Activated naive CD4-positive, alpha-beta T cell treated with anti-CD3 and anti-CD28 coated beads, Interleukin-2, amount 10 ng/mL, durations not matched to agents 7 days and 5 days (primary cell): ENCODE measurements at regions not wholly inside any gene's neighbourhood (a gene's known extent, or its start where the extent isn't known, plus 50 kb on each side); places are given as distances from the start of the nearest gene placed in this dataset.
"Not testable (repeated sequence)": the region's sequence is repeated elsewhere in the genome, so short reads cannot be mapped to it uniquely, and the experiment has no call there.

Experiments used
- CTCF ChIA-PET: fragments of 350-600 bp; sonication (Branson Sonifier 250); formaldehyde crosslinking; loops from one replicate; lab custom pipeline; 2021; ENCODE audit warnings: antibody characterized with exemption; lab: Charles Lee
- DNase-seq: peaks from one replicate; pipeline ENCODE4 v3.0.0-alpha.2; 2020
- H3K27ac Mint-ChIP-seq: one replicate; pipeline ENCODE4 v1.8.0; 2021; ENCODE audit warnings: mild to moderate bottlenecking, moderate library complexity, mixed read lengths
- H3K27me3 Mint-ChIP-seq: one replicate; pipeline ENCODE4 v1.8.0; 2021; ENCODE audit warnings: mild to moderate bottlenecking, mixed read lengths
- H3K36me3 Mint-ChIP-seq: one replicate; pipeline ENCODE4 v1.8.0; 2021; ENCODE audit warnings: mixed read lengths
- H3K4me1 Mint-ChIP-seq: one replicate; pipeline ENCODE4 v1.8.0; 2021; ENCODE audit warnings: mixed read lengths
- H3K4me3 Mint-ChIP-seq: one replicate; pipeline ENCODE4 v1.8.0; 2021; ENCODE audit warnings: mild to moderate bottlenecking, moderate library complexity, mixed read lengths
- H3K9me3 Mint-ChIP-seq: one replicate; pipeline ENCODE4 v1.8.0; 2021; ENCODE audit warnings: mixed read lengths

DNA sequence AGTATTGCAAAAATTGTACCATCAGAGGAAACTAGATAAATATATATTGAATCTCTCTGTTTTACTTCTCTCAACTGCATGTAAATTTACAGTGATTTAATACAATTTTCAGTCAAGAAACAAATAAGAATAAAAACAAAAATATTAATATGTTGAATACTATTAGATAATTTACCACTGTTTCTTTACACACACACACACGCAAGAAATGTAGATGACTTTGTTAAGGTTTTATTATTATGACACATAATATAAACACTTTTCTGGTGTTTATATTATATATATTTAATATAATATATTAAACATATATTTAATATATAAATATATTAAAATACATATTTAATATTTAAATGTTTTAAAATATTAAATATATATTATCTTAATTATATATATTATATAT is 814.3 kb upstream of the CDH10 start:
- Mint-ChIP-seq H3K27ac (no peak overlapping the region), H3K9me3 (peaks cover 21% of the 10 kb centered on the region), H3K36me3 (no peaks in the 10 kb centered on the region), H3K4me3 (no peak overlapping the region), H3K4me1 (no peaks in the 10 kb centered on the region), H3K27me3 (no peaks in the 10 kb centered on the region)
- DNase-seq, result no peak
- CTCF ChIA-PET, result no interaction called here

DNA sequence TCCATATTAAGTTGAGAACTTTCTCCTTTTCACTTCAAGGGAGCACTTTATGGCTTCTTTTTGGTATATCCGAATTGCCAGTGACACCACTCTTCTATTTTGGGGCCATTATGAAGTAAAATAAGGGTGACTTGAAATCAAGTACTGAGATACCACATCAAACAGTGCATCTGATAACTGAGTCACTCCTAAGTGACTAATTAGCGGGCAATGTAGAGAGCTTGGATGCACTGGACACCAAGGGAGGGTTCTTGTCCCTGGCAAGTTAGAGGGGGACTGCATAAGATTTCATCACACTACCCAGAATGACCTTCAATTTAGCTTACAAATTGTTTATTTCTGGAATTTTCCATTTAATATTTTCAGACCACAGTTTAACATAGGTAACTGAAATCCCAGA is 813.9 kb upstream of the CDH10 start:
- H3K4me1 Mint-ChIP-seq, result no peaks in the 10 kb centered on the region
- no peak overlapping the region for H3K4me3 Mint-ChIP-seq
- no peaks in the 10 kb centered on the region for H3K27me3 Mint-ChIP-seq
- no peak overlapping the region for H3K27ac Mint-ChIP-seq
- CTCF ChIA-PET, result no interaction called here
- no peak for DNase-seq
- H3K9me3 Mint-ChIP-seq, result peaks cover 18% of the 10 kb centered on the region
- H3K36me3 Mint-ChIP-seq, result no peaks in the 10 kb centered on the region

DNA sequence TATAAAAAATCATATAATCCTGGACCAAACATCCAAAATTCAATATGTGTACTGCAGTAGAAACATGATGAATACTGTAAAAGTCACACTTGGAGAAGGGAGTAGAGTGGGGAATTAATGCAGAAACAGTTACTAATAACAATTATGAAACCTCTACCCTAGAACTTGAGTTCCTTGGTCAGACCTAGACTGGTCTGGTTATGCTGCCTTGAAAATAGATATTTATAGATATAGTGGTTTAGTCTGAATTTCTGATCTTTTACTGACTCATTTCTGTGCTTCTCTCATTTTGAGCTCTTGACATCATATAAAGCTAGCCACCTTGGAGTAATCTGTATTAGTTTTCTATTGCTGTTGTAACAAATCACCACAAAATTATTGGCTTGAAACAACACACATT is 808.7 kb upstream of the CDH10 start:
- CTCF ChIA-PET, result no interaction called here
- H3K4me1 Mint-ChIP-seq, result no peaks in the 10 kb centered on the region
- H3K36me3 Mint-ChIP-seq, result no peaks in the 10 kb centered on the region
- no peaks in the 10 kb centered on the region for H3K27me3 Mint-ChIP-seq
- no peak for DNase-seq
- H3K4me3 Mint-ChIP-seq, result no peak overlapping the region
- peaks cover 10% of the 10 kb centered on the region for H3K9me3 Mint-ChIP-seq
- H3K27ac Mint-ChIP-seq, result no peak overlapping the region

DNA sequence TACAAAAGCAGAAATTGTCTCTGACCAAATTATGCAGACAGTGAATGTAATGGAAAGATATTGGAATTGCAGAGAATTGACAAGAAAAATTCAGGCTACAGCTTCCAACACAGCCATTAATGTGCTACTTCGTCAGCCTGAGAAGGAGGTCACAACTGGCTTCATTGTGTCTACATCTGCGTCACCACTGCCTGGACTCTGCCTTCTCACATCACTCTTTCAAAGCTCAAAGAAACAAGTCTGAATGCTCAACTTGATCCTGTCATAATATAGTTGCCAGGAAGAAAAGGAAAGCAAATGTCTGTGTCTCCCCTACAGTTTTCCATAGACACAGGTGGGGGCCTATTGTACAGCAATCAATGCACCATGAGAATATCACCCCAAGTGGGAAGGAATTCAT is 806.5 kb upstream of the CDH10 start:
- H3K27me3 Mint-ChIP-seq, result no peaks in the 10 kb centered on the region
- H3K4me3 Mint-ChIP-seq, result no peak overlapping the region
- peaks cover 13% of the 10 kb centered on the region for H3K9me3 Mint-ChIP-seq
- CTCF ChIA-PET, result no interaction called here
- no peaks in the 10 kb centered on the region for H3K36me3 Mint-ChIP-seq
- DNase-seq, result no peak
- no peaks in the 10 kb centered on the region for H3K4me1 Mint-ChIP-seq
- H3K27ac Mint-ChIP-seq, result no peak overlapping the region

DNA sequence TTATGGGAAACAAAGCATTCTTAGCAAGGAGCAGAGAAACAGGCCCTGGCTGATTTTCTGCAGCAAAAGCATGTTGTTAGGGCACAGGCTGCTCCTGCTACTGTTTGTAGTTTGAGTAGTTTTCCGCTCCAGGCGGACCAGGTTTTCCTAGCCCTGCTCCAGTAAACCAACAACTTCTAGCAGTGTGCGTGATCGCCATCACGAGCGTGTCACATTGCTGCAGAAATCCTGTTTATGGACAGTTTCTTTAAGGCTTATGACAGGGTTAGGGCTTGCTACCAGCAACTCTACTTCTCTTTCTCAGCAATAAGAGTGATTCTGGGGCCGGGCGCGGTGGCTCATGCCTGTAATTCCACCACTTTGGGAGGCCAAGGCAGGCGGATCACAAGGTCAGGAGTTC is 803.9 kb upstream of the CDH10 start:
- DNase-seq, result no peak
- Mint-ChIP-seq H3K4me1 (no peaks in the 10 kb centered on the region), H3K4me3 (no peak overlapping the region), H3K9me3 (peaks cover 8% of the 10 kb centered on the region), H3K36me3 (no peaks in the 10 kb centered on the region), H3K27ac (no peak overlapping the region), H3K27me3 (no peaks in the 10 kb centered on the region)
- CTCF ChIA-PET, result no interaction called here

DNA sequence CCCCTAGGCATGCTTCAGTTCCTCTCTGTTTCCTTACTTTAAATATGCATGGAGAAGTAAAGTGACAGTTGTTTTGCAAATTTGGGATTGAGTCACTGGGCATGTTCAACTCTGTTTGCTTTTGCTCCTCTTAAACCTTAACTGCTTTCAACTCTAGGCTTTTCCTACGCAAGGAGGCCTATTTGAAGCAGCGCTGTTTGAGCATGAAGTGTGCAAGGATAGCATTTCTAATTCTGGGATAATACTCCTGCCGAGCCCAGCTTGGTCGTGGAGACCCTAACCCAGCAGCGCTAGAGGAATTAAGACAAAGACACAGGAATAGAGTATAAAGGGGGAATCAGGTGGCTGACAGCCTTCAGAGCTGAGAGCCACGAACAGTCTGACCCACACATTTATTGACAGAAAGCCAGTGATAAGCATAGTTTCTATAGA is 803.4 kb upstream of the CDH10 start:
- Mint-ChIP-seq H3K9me3 (peaks cover 8% of the 10 kb centered on the region), H3K36me3 (no peaks in the 10 kb centered on the region), H3K27me3 (no peaks in the 10 kb centered on the region), H3K27ac (no peak overlapping the region), H3K4me3 (no peak overlapping the region), H3K4me1 (no peaks in the 10 kb centered on the region)
- CTCF ChIA-PET, result no interaction called here
- DNase-seq, result no peak

DNA sequence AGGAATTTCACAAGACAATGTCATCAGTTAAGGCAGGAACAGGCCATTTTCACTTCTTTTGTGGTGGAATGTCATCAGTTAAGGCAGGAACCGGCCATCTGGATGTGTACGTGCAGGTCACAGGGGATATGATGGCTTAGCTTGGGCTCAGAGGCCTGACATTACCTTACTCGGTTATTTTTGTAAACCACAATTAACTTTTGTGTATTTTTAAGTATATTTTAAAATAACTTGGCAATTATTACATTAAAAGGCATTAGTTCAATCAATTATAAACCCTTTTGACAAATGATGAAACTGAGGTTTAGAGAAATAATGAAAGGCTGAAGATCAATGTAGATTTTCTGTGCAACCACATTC is 801.3 kb upstream of the CDH10 start:
- H3K27me3 Mint-ChIP-seq, H3K36me3 Mint-ChIP-seq, DNase-seq, H3K4me1 Mint-ChIP-seq, H3K9me3 Mint-ChIP-seq, H3K27ac Mint-ChIP-seq, H3K4me3 Mint-ChIP-seq, CTCF ChIA-PET: not testable (repeated sequence)

DNA sequence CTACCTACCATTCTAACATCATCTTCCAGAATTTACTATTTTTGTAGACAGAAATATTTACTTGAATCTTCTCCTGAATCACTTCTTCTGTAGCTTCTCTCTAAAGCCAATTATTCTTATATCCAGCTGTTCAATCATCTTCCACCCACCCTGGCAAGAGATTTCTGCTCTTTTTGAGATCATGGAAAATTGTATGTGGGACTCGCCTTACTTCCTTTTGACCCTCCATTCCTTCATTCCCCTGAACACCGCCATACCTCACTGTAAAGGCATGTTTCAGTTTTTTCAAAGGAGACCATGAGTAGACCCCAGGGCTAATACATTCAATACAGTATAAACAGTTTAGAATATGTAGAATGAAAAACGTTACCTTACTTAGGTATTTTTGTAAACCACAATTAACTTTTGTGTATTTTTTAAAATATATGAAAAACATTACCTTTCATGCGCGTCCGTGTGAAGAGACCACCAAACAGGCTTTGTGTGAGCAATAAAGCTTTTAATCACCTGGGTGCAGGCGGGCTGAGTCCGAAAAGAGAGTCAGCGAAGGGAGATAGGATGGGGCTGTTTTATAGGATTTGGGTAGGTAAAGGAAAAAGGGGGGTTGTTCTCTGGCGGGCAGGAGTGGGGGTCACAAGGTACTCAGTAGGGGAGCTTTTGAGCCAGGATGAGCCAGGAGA is 800.7 kb upstream of the CDH10 start:
- DNase-seq, H3K27ac Mint-ChIP-seq, H3K4me1 Mint-ChIP-seq, H3K27me3 Mint-ChIP-seq, H3K36me3 Mint-ChIP-seq, H3K9me3 Mint-ChIP-seq, H3K4me3 Mint-ChIP-seq: not testable (repeated sequence)
- CTCF ChIA-PET, result interaction anchor here (0.6 kb wide), 1 partner anchor 503 kb away, joined by 3 read pairs; no protein-coding TSS in a partner anchor

DNA sequence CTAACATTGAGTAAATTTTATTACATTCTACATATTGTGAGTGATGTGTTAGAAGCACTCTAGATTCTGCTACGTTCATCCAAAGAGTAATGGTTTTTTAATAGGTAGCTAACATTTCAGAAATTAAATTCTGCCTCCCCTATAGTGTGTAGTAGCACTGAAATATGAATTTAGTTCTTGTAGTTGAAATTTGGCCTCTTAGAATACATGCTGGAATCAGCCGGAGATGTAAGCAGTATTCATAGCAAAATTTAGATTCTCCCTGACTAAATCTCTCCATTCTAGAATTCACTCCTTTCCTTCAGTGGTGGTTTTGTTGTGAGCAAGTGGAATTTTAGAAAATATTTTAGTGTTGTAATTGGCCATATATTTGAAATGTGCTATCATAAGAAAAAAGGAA is 799.9 kb upstream of the CDH10 start:
- H3K27me3 Mint-ChIP-seq, result no peaks in the 10 kb centered on the region
- H3K4me1 Mint-ChIP-seq, result no peaks in the 10 kb centered on the region
- no peaks in the 10 kb centered on the region for H3K36me3 Mint-ChIP-seq
- CTCF ChIA-PET, result no interaction called here
- no peak for DNase-seq
- H3K27ac Mint-ChIP-seq, result no peak overlapping the region
- no peak overlapping the region for H3K4me3 Mint-ChIP-seq
- peaks cover 4% of the 10 kb centered on the region for H3K9me3 Mint-ChIP-seq

DNA sequence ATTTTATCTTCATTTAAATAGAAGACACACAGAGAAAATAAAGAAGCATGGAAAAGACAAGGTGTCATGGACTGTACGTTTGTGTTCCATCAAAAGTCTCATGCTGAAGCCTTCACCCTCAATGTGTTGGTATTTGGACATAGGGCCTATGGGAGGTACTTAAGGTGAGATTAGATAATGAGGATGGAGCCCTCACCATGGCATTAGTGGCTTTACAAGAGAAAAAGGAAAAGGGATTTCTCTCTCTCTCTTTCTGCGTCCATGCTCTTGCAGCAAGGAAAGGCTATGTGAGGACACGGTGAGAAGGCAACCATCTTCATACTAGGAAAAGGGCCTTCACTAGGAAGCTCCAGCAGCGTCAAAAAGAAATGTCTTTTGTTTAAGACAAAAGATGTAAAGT is 797.0 kb upstream of the CDH10 start:
- no peak overlapping the region for H3K27ac Mint-ChIP-seq
- DNase-seq, result no peak
- no peak overlapping the region for H3K4me3 Mint-ChIP-seq
- H3K9me3 Mint-ChIP-seq, result peaks cover 12% of the 10 kb centered on the region
- H3K36me3 Mint-ChIP-seq, result no peaks in the 10 kb centered on the region
- H3K4me1 Mint-ChIP-seq, result no peaks in the 10 kb centered on the region
- H3K27me3 Mint-ChIP-seq, result no peaks in the 10 kb centered on the region
- CTCF ChIA-PET, result no interaction called here

DNA sequence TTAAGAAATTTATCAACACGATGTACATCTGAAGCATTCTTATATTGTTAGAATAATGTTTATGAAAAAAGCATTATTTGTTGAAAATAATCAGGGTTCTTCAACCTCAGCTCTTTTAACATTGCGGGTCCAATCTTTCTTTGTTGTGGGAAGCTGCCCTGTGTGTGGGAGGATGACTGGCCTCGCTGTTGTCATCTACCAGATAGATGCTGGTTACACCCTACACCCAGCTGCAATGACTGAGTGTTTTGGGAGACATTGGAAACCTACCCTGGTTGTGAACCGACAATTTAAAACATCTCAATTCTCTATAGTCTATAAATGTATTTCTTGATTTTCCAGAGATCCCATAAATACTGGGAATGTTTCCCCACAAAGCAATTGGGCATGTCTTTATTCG is 794.2 kb upstream of the CDH10 start:
- CTCF ChIA-PET, result no interaction called here
- H3K4me1 Mint-ChIP-seq, result no peaks in the 10 kb centered on the region
- no peak overlapping the region for H3K27ac Mint-ChIP-seq

DNA sequence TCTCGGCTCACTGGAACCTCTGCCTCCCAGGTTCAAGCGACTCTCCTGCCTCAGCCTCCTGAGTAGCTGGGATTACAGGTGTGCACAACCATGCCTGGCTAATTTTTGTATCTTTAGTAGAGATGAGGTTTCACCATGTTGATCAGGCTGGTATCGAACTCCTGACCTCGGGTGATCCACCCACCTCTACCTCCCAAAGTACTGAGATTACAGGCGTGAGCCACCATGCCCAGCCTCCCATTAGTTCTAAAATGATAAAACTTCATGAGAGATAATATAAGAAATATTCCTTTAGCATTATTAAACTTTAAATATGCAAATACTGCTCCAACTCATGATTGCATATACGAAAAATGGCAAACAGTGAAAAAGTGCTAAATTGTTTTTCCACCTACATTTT is 793.6 kb upstream of the CDH10 start:
- peaks cover 14% of the 10 kb centered on the region for H3K9me3 Mint-ChIP-seq
- H3K27ac Mint-ChIP-seq, H3K27me3 Mint-ChIP-seq: not testable (repeated sequence)

More for the DNA sequence above, 794.2 kb upstream of the CDH10 start:
- DNase-seq, result no peak
- H3K9me3 Mint-ChIP-seq, result peaks cover 13% of the 10 kb centered on the region
- H3K36me3 Mint-ChIP-seq, result no peaks in the 10 kb centered on the region
- no peaks in the 10 kb centered on the region for H3K27me3 Mint-ChIP-seq
- H3K4me3 Mint-ChIP-seq, result no peak overlapping the region

DNA sequence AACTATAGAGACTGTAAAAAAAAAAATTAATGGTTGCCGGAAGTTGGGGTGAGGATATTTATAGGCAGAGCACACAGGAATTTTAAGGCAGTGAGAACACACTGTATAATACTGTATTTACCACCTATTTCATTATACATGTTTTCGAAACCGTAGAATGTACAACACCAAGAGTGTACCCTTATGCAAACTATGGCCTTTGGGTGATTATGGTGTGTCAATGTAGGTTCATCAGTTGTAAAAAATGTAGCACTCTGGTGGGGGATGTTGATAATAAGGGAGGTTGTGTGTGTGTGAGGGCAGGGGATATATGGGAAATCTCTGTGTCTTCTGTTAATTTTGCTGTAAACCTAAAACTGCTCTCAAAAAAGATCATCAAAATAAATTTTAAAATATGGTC is 791.7 kb upstream of the CDH10 start:
- Mint-ChIP-seq H3K27me3 (no peaks in the 10 kb centered on the region), H3K27ac (no peak overlapping the region), H3K36me3 (no peaks in the 10 kb centered on the region), H3K4me1 (no peaks in the 10 kb centered on the region), H3K4me3 (no peak overlapping the region), H3K9me3 (peaks cover 14% of the 10 kb centered on the region)
- no peak for DNase-seq
- CTCF ChIA-PET, result no interaction called here

More for the DNA sequence above, 793.6 kb upstream of the CDH10 start:
- H3K4me1 Mint-ChIP-seq, H3K36me3 Mint-ChIP-seq, DNase-seq, H3K4me3 Mint-ChIP-seq, CTCF ChIA-PET: not testable (repeated sequence)

DNA sequence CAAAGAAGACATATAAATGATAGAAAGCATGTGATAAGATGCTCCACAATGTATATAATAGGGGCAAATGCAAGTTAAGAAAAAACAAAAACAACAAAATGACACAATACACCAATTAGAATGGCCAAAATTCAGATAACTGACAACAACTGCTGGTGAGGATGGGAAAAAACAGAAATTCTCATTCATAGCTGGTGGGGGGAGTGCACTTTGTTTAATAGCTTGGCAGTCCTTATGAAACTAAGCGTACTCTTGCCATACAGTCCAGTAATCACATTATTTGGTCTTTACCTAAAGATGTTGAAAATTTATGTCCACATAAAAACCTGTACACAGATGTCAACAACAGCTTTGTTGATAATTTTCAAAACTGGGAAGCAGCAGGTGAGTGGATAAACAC is 791.1 kb upstream of the CDH10 start:
- H3K9me3 Mint-ChIP-seq, result peaks cover 14% of the 10 kb centered on the region
- CTCF ChIA-PET, result no interaction called here

DNA sequence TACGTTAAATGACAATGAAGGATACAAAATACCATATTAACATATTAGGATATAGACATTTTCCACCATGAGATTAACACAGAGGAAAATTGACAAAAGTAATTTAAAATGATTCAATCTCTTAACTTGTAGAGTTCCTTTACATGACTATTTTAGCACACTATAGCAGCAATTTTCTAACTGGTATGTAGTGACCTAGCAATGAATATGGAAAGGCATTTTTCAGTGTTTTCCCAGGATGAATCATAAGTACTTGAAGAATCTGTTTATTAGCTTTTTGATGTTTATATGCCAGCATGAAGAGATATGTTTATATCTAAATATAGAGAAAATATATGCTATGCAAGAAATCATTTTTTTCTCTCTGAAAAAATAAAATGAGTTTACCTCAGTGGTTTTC is 782.5 kb upstream of the CDH10 start:
- H3K4me3 Mint-ChIP-seq, result no peak overlapping the region
- no peak for DNase-seq
- peaks cover 4% of the 10 kb centered on the region for H3K9me3 Mint-ChIP-seq
- H3K4me1 Mint-ChIP-seq, result no peaks in the 10 kb centered on the region
- no peak overlapping the region for H3K27ac Mint-ChIP-seq
- no peaks in the 10 kb centered on the region for H3K36me3 Mint-ChIP-seq
- CTCF ChIA-PET, result no interaction called here
- H3K27me3 Mint-ChIP-seq, result no peaks in the 10 kb centered on the region

More for the DNA sequence above, 791.1 kb upstream of the CDH10 start:
- no peak for DNase-seq
- no peaks in the 10 kb centered on the region for H3K27me3 Mint-ChIP-seq
- H3K27ac Mint-ChIP-seq, result no peak overlapping the region
- no peaks in the 10 kb centered on the region for H3K4me1 Mint-ChIP-seq
- H3K36me3 Mint-ChIP-seq, result no peaks in the 10 kb centered on the region
- H3K4me3 Mint-ChIP-seq, result no peak overlapping the region

DNA sequence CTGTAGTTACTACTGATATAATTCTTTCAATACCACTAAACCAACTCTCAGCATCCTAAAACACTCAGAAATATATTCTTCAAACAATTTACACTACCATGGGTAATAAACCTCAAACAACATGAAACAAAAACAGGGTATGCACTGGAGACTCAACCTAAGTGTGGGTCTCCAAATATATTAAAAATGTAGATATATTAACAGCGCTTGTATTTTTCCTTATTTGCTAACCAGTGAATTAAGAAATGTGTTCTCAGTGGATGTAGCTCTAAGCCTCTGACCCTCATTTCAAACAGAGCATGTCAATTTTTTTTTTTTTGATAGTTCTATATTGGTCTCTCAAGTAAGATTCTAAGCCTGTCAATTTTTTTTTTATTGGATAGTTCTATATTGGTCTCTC is 778.5 kb upstream of the CDH10 start:
- no peak for DNase-seq
- Mint-ChIP-seq H3K4me3 (no peak overlapping the region), H3K4me1 (no peaks in the 10 kb centered on the region), H3K36me3 (no peaks in the 10 kb centered on the region), H3K27me3 (no peaks in the 10 kb centered on the region), H3K9me3 (peaks cover 5% of the 10 kb centered on the region), H3K27ac (no peak overlapping the region)
- CTCF ChIA-PET, result no interaction called here
